ENCODE measurements at regions not wholly inside any gene's neighbourhood (a gene's known extent, or its start where the extent isn't known, plus 50 kb on each side); places are given as distances from the start of the nearest gene placed in this dataset.

- TF ChIP-seq ZNF142 (CRISPR knock-in tag; IDR thresholded peaks at IDR 0.05), result no peak
- no peak for TF ChIP-seq ZSCAN5A (CRISPR knock-in tag; IDR thresholded peaks at IDR 0.05; ENCODE audit: borderline replicate concordance)
- no peak for TF ChIP-seq SNAPC4 (CRISPR knock-in tag; IDR thresholded peaks at IDR 0.05)
- no peak for TF ChIP-seq SNRNP70 (IDR thresholded peaks at IDR 0.05; ENCODE audit: low read depth, low read length)
- TF ChIP-seq ZNF839 (CRISPR knock-in tag; IDR thresholded peaks at IDR 0.05; ENCODE audit: borderline replicate concordance), result no peak
- TF ChIP-seq NFYC (CRISPR knock-in tag; IDR thresholded peaks at IDR 0.05), result no peak
- no peak for TF ChIP-seq MEF2D (CRISPR knock-in tag; IDR thresholded peaks at IDR 0.05)
- no peak for TF ChIP-seq ZFP1 (CRISPR knock-in tag; IDR thresholded peaks at IDR 0.05)
- TF ChIP-seq ZNF230 (CRISPR knock-in tag; IDR thresholded peaks at IDR 0.05), result no peak
Observed at GRCh38 chr1:95308276-95309030, 74.4 kb downstream of the RWDD3 start (continued).
